Motor neuron (in vitro differentiated cells): ENCODE measurements at regions not wholly inside any gene's neighbourhood (a gene's known extent, or its start where the extent isn't known, plus 50 kb on each side); places are given as distances from the start of the nearest gene placed in this dataset.
"Not testable (repeated sequence)": the region's sequence is repeated elsewhere in the genome, so short reads cannot be mapped to it uniquely, and the experiment has no call there.

Experiments
- ATAC-seq, 8 experiments: fragments of 200-7000 bp; cut with Tn5 transposase; replicated peaks in 6 of 8; 2 replicates each; pipeline ENCODE4 v1.8.0; 2021; ENCODE audit warnings: mild to moderate bottlenecking in 8 of 8, moderate library complexity in 8 of 8
- H3K27ac ChIP-seq, 2 donors: fragments of 250-450 bp; sonication (Bioruptor Pico); 2 replicates each; pipeline ENCODE4 v1.9.0; 2021; ENCODE audit warnings: antibody characterized with exemption in 2 of 2, mild to moderate bottlenecking in 2 of 2, moderate library complexity in 1 of 2
- H3K4me1 ChIP-seq, 2 donors: fragments of 250-450 bp; sonication (Bioruptor Pico); replicated peaks in 1 of 2; 2 replicates each; pipeline ENCODE4 v1.6.1; 2021; ENCODE audit warnings: antibody characterized with exemption in 2 of 2, mild to moderate bottlenecking in 2 of 2, moderate library complexity in 1 of 2
- H3K4me3 ChIP-seq, 5 donors: fragments of 250-450 bp; sonication (Bioruptor Pico); 2 replicates each; pipeline ENCODE4 v1.9.0; 2021; ENCODE audit warnings: antibody characterized with exemption in 5 of 5, mild to moderate bottlenecking in 5 of 5, moderate library complexity in 4 of 5
- WGBS, 10 experiments: fragments of 450-650 bp; shearing (Covaris generic); methylation state at CpG; one replicate each; pipeline ENCODE4 v1.0.0; 2022; 5-methylcytosine and 5-hydroxymethylcytosine counted together
- in situ Hi-C, 9 experiments: fragments of 400-800 bp; cut with MboI; loops; one replicate each; pipeline ENCODE4 v1.15.0; 2021; ENCODE audit warnings: low sequenced_read_pairs in 9 of 9, low pct_unique_long_range_greater_than_20kb in 2 of 9; ENCODE audit not compliant: unreplicated experiment in 9 of 9

DNA sequence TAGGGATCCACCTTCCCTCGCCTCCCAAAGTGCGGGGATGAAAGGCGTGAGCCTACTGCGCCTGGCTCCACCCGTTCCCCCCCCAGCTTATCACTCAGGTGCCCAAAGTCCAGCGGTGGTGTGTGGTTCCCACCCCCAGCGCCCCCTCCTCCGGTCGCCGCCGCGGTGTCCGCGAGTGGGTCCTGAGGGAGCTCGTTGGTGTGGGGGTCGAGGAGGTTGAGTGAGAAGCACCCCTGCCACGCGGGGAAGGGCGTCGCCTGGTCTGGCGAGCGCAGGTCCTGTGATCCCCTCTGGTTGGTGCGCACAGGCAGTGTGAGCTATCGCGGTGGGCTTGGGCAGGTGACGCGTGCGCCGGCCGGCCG, 3900.6 kb upstream of the OR11H1 start:
- in situ Hi-C loops, result no loop called here
- WGBS, 10 experiments, result 78 to 100% (median 85%) methylated on average over 1 to 26 of the region's 31 CpGs; no CpG with 5 or more reads in 5 of the 10 experiments
- ATAC-seq, result no peak

DNA sequence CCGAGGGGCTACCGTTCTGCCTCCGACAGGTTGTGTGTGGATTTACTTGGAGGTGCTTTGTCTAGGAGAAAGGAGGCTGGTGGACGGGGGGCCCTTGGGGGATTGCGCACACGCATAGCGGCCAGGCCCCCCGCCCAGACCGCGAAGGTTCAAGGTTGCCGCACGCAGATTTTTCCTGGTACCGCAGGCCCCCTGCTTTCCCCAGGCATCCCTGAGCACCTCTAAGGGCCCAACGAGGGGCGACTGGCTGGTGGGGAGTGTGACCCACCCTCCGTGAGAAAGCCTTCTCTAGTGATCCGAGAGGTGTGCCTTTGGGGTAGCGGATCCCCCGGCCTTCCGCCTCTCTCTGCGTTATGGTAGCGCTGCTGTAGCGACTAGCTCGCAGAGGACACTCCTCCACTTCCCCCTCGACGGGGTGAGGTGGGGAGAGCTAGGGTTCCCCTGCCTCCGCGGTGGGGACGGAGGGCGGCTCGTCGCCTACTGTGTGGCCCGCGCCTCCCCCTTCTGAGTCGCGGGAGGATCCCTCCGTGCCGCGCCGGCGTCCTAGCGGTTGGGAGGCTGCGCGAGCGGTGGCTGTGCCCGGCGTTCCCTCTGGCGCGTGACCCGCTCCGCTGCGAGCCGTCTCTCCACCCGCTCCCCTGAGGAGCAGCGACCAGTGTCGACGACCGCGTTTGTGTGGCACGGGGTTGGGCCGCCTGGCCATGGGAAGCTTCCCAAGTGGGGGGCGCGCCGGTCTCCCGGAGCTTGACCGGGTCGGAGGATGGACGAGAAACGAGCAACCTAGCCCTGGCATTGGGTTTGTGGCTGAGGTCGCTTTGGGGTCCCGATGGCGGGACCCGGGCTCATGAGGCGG, 3900.0 kb upstream of the OR11H1 start:
- WGBS, 10 experiments, result 80 to 100% (median 90%) methylated on average over 2 to 65 of the region's 74 CpGs; no CpG with 5 or more reads in 1 of the 10 experiments
- no peak for ATAC-seq
- H3K4me3 ChIP-seq, result no peak overlapping the region
- H3K27ac ChIP-seq, result no peak overlapping the region
- H3K4me1 ChIP-seq, result no peaks in the 10 kb centered on the region
- in situ Hi-C loops, result no loop called here

More for the DNA sequence above, 3900.6 kb upstream of the OR11H1 start:
- Histone ChIP-seq H3K27ac (no peak overlapping the region), H3K4me3 (no peak overlapping the region), H3K4me1 (no peaks in the 10 kb centered on the region)

GRCh38 chr22:11628651-11629511, 3899.1 kb upstream of the OR11H1 start:
- no peaks in the 10 kb centered on the region for H3K4me1 ChIP-seq
- 70 to 100% (median 89%) methylated on average over 2 to 45 of the region's 102 CpGs; no CpG with 5 or more reads in 1 of the 10 experiments for WGBS, 10 experiments
- in situ Hi-C loops, result no loop called here

GRCh38 chr22:11629661-11630385, 3898.2 kb upstream of the OR11H1 start:
- Histone ChIP-seq H3K4me3 (no peak overlapping the region), H3K27ac (no peak overlapping the region), H3K4me1 (no peaks in the 10 kb centered on the region)
- 51 to 86% (median 72%) methylated on average over 7 to 35 of the region's 35 CpGs for WGBS, 10 experiments
- in situ Hi-C loops, result no loop called here
- ATAC-seq, result no peak

More at GRCh38 chr22:11628651-11629511, 3899.1 kb upstream of the OR11H1 start:
- ATAC-seq, result no peak
- H3K27ac ChIP-seq, result no peak overlapping the region
- no peak overlapping the region for H3K4me3 ChIP-seq

DNA sequence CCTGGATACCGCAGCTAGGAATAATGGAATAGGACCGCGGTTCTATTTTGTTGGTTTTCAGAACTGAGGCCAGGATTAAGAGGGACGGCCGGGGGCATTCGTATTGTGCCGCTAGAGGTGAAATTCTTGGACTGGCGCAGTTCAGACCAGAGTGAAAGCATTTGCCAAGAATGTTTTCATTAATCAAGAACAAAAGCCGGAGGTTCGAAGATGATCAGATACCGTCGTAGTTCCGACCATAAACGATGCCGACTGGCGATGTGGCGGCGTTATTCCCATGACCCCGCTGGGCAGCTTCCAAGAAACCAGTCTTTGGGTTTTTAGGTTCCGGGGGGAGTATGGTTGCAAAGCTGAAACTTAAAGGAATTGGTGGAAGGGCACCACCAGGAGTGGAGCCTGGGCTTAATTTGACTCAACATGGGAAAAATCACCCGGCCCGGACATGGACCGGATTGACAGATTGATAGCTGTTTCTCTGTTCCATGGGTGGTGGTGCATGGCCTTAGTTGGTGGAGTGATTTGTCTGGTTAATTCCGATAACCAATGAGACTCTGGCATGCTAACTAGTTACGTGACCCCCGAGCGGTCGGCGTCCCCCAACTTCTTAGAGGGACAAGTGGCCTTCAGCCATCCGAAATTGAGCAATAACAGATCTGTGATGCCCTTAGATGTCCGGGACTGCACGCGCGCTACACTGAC, 3897.5 kb upstream of the OR11H1 start:
- H3K27ac ChIP-seq, H3K4me1 ChIP-seq, in situ Hi-C loops, H3K4me3 ChIP-seq, ATAC-seq: not testable (repeated sequence)
- WGBS, 10 experiments, result 72 to 89% (median 83%) methylated on average over 15 to 30 of the region's 34 CpGs
